ENCODE measurements at regions not wholly inside any gene's neighbourhood (a gene's known extent, or its start where the extent isn't known, plus 50 kb on each side); places are given as distances from the start of the nearest gene placed in this dataset.

DNA sequence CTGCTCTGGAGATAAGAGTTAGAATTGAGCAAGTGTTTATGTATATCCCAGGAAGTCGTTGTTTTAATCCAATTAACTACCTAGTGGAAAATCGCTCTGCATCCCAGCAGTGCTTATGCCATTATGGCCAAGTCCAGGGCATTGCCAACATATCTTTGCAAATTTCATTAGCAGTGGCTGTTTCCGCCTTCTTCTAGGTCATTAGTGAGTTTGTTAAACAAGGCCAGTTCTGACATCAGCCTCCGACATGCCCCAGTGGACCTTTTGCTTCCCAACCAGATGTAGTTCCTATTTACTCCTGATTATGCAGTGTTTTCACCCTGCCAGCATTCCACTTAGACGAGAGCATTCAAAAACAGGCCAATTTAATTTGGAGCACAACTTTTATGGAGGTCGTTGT lies 106.8 kb upstream of the FAM78B start:
- Histone ChIP-seq H3K9me3 (no peaks in the 10 kb centered on the region), H3K4me3 (ENCODE audit: low read depth in 1 of 2, low read length in 1 of 2) (no peak overlapping the region), H3K4me1 (ENCODE audit: control insufficient read depth in 1 of 2, insufficient read depth in 1 of 2, low read depth in 1 of 2, low read length in 1 of 2) (no peaks in the 10 kb centered on the region), H3K27ac (no peak overlapping the region), H3K36me3 (no peaks in the 10 kb centered on the region), H3K27me3 (no peaks in the 10 kb centered on the region)
- TF ChIP-seq, protein P1, sequence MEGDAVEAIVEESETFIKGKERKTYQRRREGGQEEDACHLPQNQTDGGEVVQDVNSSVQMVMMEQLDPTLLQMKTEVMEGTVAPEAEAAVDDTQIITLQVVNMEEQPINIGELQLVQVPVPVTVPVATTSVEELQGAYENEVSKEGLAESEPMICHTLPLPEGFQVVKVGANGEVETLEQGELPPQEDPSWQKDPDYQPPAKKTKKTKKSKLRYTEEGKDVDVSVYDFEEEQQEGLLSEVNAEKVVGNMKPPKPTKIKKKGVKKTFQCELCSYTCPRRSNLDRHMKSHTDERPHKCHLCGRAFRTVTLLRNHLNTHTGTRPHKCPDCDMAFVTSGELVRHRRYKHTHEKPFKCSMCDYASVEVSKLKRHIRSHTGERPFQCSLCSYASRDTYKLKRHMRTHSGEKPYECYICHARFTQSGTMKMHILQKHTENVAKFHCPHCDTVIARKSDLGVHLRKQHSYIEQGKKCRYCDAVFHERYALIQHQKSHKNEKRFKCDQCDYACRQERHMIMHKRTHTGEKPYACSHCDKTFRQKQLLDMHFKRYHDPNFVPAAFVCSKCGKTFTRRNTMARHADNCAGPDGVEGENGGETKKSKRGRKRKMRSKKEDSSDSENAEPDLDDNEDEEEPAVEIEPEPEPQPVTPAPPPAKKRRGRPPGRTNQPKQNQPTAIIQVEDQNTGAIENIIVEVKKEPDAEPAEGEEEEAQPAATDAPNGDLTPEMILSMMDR (IDR thresholded peaks at IDR 0.05) = no peak

DNA sequence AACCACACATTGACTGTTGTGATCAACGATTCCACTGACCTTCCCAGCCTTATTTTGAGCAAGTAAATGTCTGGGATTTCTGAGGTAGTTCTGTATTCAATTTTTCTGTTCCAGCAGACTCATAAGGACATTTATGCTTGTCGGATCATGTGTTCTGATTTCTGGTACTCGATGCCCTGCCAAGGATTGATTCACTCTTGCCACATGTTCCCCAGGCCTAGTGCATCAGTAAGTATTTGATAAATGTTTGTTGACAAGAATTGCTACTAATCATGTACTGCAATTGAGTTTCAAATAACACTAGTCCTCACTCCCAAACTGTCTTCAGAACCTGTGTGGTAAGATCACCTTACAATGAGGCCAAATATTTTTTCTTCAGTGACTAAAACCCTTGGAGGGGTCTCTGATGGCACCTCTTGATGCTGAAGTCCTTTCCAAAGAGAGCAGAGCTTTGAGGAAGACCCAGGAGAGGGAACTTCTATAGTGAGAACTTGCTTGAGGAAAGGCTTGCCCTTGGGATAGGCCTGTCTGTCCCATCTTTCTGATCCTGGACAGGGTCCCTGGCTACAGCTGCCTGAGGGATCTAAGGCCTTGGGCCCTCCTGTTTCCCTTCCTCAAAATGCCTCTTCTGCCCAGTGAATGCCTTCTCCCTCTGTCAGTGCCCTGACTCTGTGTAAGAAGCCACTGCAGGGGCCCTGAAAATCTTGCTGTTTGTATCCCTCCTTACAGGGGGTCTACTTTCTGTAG lies 115.8 kb upstream of the FAM78B start:
- TF ChIP-seq, protein P1 (IDR thresholded peaks at IDR 0.05) = no peak
- Histone ChIP-seq H3K9me3 (no peaks in the 10 kb centered on the region), H3K4me1 (ENCODE audit: control insufficient read depth in 1 of 2, insufficient read depth in 1 of 2, low read depth in 1 of 2, low read length in 1 of 2) (no peaks in the 10 kb centered on the region), H3K4me3 (ENCODE audit: low read depth in 1 of 2, low read length in 1 of 2) (no peak overlapping the region), H3K36me3 (no peaks in the 10 kb centered on the region), H3K27me3 (no peaks in the 10 kb centered on the region), H3K27ac (no peak overlapping the region)

DNA sequence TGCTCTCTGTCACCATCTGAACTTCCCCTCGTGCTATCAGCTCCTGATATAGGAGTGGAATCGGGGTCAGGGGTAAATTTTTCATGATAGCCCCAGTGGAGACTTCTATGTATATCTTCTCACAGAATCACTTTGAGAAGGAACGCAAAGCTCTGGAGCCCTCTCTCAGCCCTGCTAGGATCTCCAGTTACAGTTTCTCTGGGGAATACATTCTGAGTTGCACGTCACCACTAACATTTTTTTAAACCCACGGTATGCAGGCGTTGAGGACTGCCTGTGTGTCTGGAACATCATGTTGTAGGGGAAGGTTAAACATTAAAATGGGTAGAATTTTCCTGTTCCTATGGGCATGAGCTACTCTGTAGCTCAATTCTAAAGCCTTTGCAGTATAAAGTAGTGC lies 116.4 kb upstream of the FAM78B start:
- Histone ChIP-seq H3K27ac (no peak overlapping the region), H3K4me1 (ENCODE audit: control insufficient read depth in 1 of 2, insufficient read depth in 1 of 2, low read depth in 1 of 2, low read length in 1 of 2) (no peaks in the 10 kb centered on the region), H3K27me3 (no peaks in the 10 kb centered on the region), H3K36me3 (no peaks in the 10 kb centered on the region), H3K4me3 (ENCODE audit: low read depth in 1 of 2, low read length in 1 of 2) (no peak overlapping the region), H3K9me3 (no peaks in the 10 kb centered on the region)
- TF ChIP-seq, protein P1 (IDR thresholded peaks at IDR 0.05) = no peak

DNA sequence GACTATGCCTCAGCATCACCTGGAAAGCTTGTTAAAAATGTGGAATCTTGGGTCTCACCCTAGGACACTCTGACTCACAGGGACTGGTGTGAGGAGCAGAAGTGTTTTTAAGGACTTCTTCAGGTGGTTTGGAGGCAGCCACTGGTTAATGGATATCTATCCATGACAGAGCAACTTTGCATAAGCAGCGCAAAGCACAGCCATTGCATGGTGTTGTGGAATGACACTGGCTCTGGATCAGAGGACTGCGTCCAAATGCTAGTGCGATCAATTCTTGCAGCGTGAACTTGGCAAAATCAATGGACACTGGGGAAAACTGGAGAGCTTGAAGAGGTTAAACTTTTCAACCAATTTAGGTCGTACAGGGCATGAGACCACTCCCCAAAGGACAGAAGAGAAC lies 116.8 kb upstream of the FAM78B start:
- Histone ChIP-seq H3K36me3 (no peaks in the 10 kb centered on the region), H3K27ac (no peak overlapping the region), H3K4me1 (ENCODE audit: control insufficient read depth in 1 of 2, insufficient read depth in 1 of 2, low read depth in 1 of 2, low read length in 1 of 2) (no peaks in the 10 kb centered on the region), H3K4me3 (ENCODE audit: low read depth in 1 of 2, low read length in 1 of 2) (no peak overlapping the region), H3K27me3 (no peaks in the 10 kb centered on the region), H3K9me3 (no peaks in the 10 kb centered on the region)
- TF ChIP-seq, protein P1 (IDR thresholded peaks at IDR 0.05) = no peak

DNA sequence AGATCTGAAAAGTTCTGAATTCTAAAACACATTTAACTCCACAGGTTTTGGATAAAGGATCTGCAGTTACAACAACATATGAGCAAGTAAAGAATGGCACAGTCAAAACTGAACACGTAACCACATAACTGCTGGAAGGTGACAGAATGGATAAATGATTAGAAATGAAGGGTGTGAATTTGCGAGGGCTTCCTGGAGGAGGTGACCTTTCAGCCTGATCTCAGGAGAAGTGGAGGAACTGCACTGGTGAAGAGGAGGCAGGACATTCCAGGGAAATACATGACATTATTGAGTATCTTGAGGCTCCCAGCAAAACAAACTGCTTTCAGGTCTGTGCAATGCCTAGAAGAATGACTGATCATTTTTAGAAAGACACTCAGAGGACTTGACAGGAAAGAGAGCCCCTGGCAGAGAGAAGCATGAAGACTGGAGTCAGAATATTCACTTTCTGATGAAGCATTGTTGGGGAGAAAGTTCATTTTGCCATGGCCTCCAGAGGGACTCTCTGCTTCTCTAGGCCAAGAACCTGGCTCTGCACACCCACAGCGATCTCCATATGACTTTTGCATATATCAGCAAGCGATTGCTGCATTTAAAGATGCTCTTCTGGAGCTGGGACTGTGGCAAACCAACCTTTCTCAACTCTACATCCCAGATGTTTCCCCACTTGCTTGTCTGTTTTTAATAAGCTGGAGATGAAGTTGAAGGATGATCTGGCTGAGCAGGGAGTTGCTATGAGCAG lies 122.7 kb upstream of the FAM78B start:
- TF ChIP-seq, protein P1 (IDR thresholded peaks at IDR 0.05) = no peak
- Histone ChIP-seq H3K9me3 (no peaks in the 10 kb centered on the region), H3K27ac (no peak overlapping the region), H3K4me1 (ENCODE audit: control insufficient read depth in 1 of 2, insufficient read depth in 1 of 2, low read depth in 1 of 2, low read length in 1 of 2) (no peaks in the 10 kb centered on the region), H3K36me3 (no peaks in the 10 kb centered on the region), H3K4me3 (ENCODE audit: low read depth in 1 of 2, low read length in 1 of 2) (no peak overlapping the region), H3K27me3 (no peaks in the 10 kb centered on the region)

All from neutrophil (primary cell).